ENCODE measurements at regions not wholly inside any gene's neighbourhood (a gene's known extent, or its start where the extent isn't known, plus 50 kb on each side); places are given as distances from the start of the nearest gene placed in this dataset.

- TF ChIP-seq CTCF (IDR thresholded peaks at IDR 0.05 in 2 of 3, conservative IDR thresholded peaks at IDR 0.05 in 1 of 3; ENCODE audit: control insufficient read depth in 2 of 3, extremely low read depth in 1 of 3, insufficient read depth in 1 of 3, low read depth in 3 of 3, low read length in 3 of 3) (peak; percentile 78 to 88 (median 79)), MYC (IDR thresholded peaks at IDR 0.05; ENCODE audit: insufficient read depth, insufficient read length, insufficient replicate concordance, low read length, severe bottlenecking) (no peak), SUZ12 (IDR thresholded peaks at IDR 0.05; ENCODE audit: unreplicated experiment) (no peak), EZH2 (IDR thresholded peaks at IDR 0.05; ENCODE audit: borderline replicate concordance, control insufficient read depth, low read depth, low read length) (no peak), RBBP5 (conservative IDR thresholded peaks at IDR 0.05) (no peak)
These were observed 56.3 kb upstream of the MDFIC start (continued) for GRCh38 chr7:114865564-114865963.

Data from GM12878 (cell line).